TTC549 (cell line): ENCODE measurements at regions not wholly inside any gene's neighbourhood (a gene's known extent, or its start where the extent isn't known, plus 50 kb on each side); places are given as distances from the start of the nearest gene placed in this dataset.
"Not testable (repeated sequence)": the region's sequence is repeated elsewhere in the genome, so short reads cannot be mapped to it uniquely, and the experiment has no call there.

Experiments
- FAIRE-seq: peaks from 2 replicates; lab custom pipeline; 2012; peaks lifted over from hg19 to GRCh38; lab: Jason Lieb, UNC

- FAIRE-seq, result no peak
Observed at GRCh38 chr15:98330692-98331435, 317.5 kb upstream of the IGF1R start.

GRCh38 chr15:98331676-98332075 is 316.7 kb upstream of the IGF1R start:
- FAIRE-seq, result no peak

GRCh38 chr15:98333251-98333650 is 315.1 kb upstream of the IGF1R start:
- FAIRE-seq, result no peak

GRCh38 chr15:98342911-98343310 is 305.4 kb upstream of the IGF1R start:
- no peak for FAIRE-seq

- FAIRE-seq, result no peak
Observed at GRCh38 chr15:98344591-98344990, 303.7 kb upstream of the IGF1R start.

GRCh38 chr15:98347001-98347400 is 301.3 kb upstream of the IGF1R start:
- no peak for FAIRE-seq

- FAIRE-seq, result no peak
Observed at GRCh38 chr15:98347866-98348265, 300.5 kb upstream of the IGF1R start.

- no peak for FAIRE-seq
Observed at GRCh38 chr15:98350276-98350675, 298.1 kb upstream of the IGF1R start.

- FAIRE-seq, result not testable (repeated sequence)
Observed at GRCh38 chr15:98358274-98358673, 290.1 kb upstream of the IGF1R start.

GRCh38 chr15:98358971-98359370 is 289.4 kb upstream of the IGF1R start:
- no peak for FAIRE-seq

GRCh38 chr15:98363416-98363815 is 284.9 kb upstream of the IGF1R start:
- FAIRE-seq, result no peak

- no peak for FAIRE-seq
Observed at GRCh38 chr15:98363955-98364354, 284.4 kb upstream of the IGF1R start.

- FAIRE-seq, result no peak
Observed at GRCh38 chr15:98369081-98369716, 279.1 kb upstream of the IGF1R start.

GRCh38 chr15:98375513-98376340 is 272.6 kb upstream of the IGF1R start:
- FAIRE-seq, result no peak

GRCh38 chr15:98380721-98381120 is 267.6 kb upstream of the IGF1R start:
- no peak for FAIRE-seq

- FAIRE-seq, result no peak
Observed at GRCh38 chr15:98381446-98381845, 266.9 kb upstream of the IGF1R start.

GRCh38 chr15:98382139-98382538 is 266.2 kb upstream of the IGF1R start:
- no peak for FAIRE-seq

GRCh38 chr15:98383571-98383970 is 264.8 kb upstream of the IGF1R start:
- FAIRE-seq, result no peak

- FAIRE-seq, result no peak
Observed at GRCh38 chr15:98384328-98385029, 263.9 kb upstream of the IGF1R start.

GRCh38 chr15:98385752-98386381 is 262.5 kb upstream of the IGF1R start:
- FAIRE-seq, result no peak

GRCh38 chr15:98386561-98386960 is 261.8 kb upstream of the IGF1R start:
- FAIRE-seq, result no peak

- FAIRE-seq, result no peak
Observed at GRCh38 chr15:98387866-98388265, 260.5 kb upstream of the IGF1R start.
